IgD-negative memory B cell (primary cell): ENCODE measurements at regions not wholly inside any gene's neighbourhood (a gene's known extent, or its start where the extent isn't known, plus 50 kb on each side); places are given as distances from the start of the nearest gene placed in this dataset.
A peak's percentile ranks its signal among the peaks of the same experiment; 100 is the strongest.

ENCODE experiments used
- H3K27ac Mint-ChIP-seq, 3 donors: one replicate each; pipeline ENCODE4 v1.8.0; 2020 to 2022; ENCODE audit warnings: mild to moderate bottlenecking in 3 of 3, mixed read lengths in 3 of 3, moderate library complexity in 1 of 3
- H3K27me3 Mint-ChIP-seq: one replicate; pipeline ENCODE4 v1.8.0; 2021; ENCODE audit warnings: mixed read lengths
- H3K36me3 Mint-ChIP-seq: one replicate; pipeline ENCODE4 v1.8.0; 2020; ENCODE audit warnings: mild to moderate bottlenecking, mixed read lengths
- H3K4me1 Mint-ChIP-seq, 3 donors: one replicate each; pipeline ENCODE4 v1.8.0; 2020 to 2022; ENCODE audit warnings: mixed read lengths in 3 of 3, mild to moderate bottlenecking in 1 of 3
- H3K4me3 Mint-ChIP-seq, 4 donors: one replicate each; pipeline ENCODE4 v1.8.0; 2020 to 2022; ENCODE audit warnings: mild to moderate bottlenecking in 4 of 4, mixed read lengths in 4 of 4, moderate library complexity in 3 of 4
- H3K9me3 Mint-ChIP-seq, 3 donors: one replicate each; pipeline ENCODE4 v1.8.0; 2020 to 2021; ENCODE audit warnings: mixed read lengths in 3 of 3, mild to moderate bottlenecking in 1 of 3

GRCh38 chr18:37717098-37717497 is 151.5 kb upstream of the CELF4 start:
- Mint-ChIP-seq H3K4me3 (no peak overlapping the region), H3K4me1 (no peaks in the 10 kb centered on the region), H3K36me3 (no peaks in the 10 kb centered on the region), H3K27me3 (no peaks in the 10 kb centered on the region), H3K27ac (no peak overlapping the region), H3K9me3 (no peaks in the 10 kb centered on the region)

- no peak overlapping the region for H3K4me3 Mint-ChIP-seq
- peaks cover 0 to 2% (median 0%) of the 10 kb centered on the region in 3 donors for H3K9me3 Mint-ChIP-seq
- H3K36me3 Mint-ChIP-seq = no peaks in the 10 kb centered on the region
- no peak overlapping the region for H3K27ac Mint-ChIP-seq
- H3K4me1 Mint-ChIP-seq = no peaks in the 10 kb centered on the region
- no peaks in the 10 kb centered on the region for H3K27me3 Mint-ChIP-seq
Measured at GRCh38 chr18:37716106-37716735, 150.6 kb upstream of the CELF4 start.

- Mint-ChIP-seq H3K27ac (no peak overlapping the region), H3K4me3 (peak overlapping the region in 1 of 4 donors; percentile 69)
Measured at GRCh38 chr18:37714691-37715090, 149.1 kb upstream of the CELF4 start.

GRCh38 chr18:37712776-37713175 is 147.2 kb upstream of the CELF4 start:
- no peak overlapping the region for H3K4me3 Mint-ChIP-seq
- no peaks in the 10 kb centered on the region for H3K36me3 Mint-ChIP-seq
- peaks cover 0 to 2% (median 0%) of the 10 kb centered on the region in 3 donors for H3K9me3 Mint-ChIP-seq
- no peaks in the 10 kb centered on the region for H3K4me1 Mint-ChIP-seq
- no peaks in the 10 kb centered on the region for H3K27me3 Mint-ChIP-seq
- no peak overlapping the region for H3K27ac Mint-ChIP-seq

More at GRCh38 chr18:37714691-37715090, 149.1 kb upstream of the CELF4 start:
- Mint-ChIP-seq H3K9me3 (peaks cover 0 to 2% (median 0%) of the 10 kb centered on the region in 3 donors), H3K4me1 (no peaks in the 10 kb centered on the region), H3K36me3 (no peaks in the 10 kb centered on the region), H3K27me3 (no peaks in the 10 kb centered on the region)

GRCh38 chr18:37711766-37712505 is 146.3 kb upstream of the CELF4 start:
- Mint-ChIP-seq H3K9me3 (peaks cover 0 to 2% (median 0%) of the 10 kb centered on the region in 3 donors), H3K4me3 (no peak overlapping the region), H3K27me3 (no peaks in the 10 kb centered on the region), H3K36me3 (no peaks in the 10 kb centered on the region), H3K4me1 (no peaks in the 10 kb centered on the region), H3K27ac (no peak overlapping the region)

- Mint-ChIP-seq H3K4me3 (no peak overlapping the region), H3K4me1 (no peaks in the 10 kb centered on the region), H3K9me3 (peaks cover 0 to 2% (median 0%) of the 10 kb centered on the region in 3 donors), H3K27ac (no peak overlapping the region), H3K27me3 (no peaks in the 10 kb centered on the region), H3K36me3 (no peaks in the 10 kb centered on the region)
Measured at GRCh38 chr18:37710726-37711125, 145.1 kb upstream of the CELF4 start.

- Mint-ChIP-seq H3K36me3 (no peaks in the 10 kb centered on the region), H3K4me3 (no peak overlapping the region), H3K4me1 (no peaks in the 10 kb centered on the region), H3K27ac (no peak overlapping the region), H3K27me3 (no peaks in the 10 kb centered on the region), H3K9me3 (peaks cover 0 to 2% (median 0%) of the 10 kb centered on the region in 3 donors)
Measured at GRCh38 chr18:37709740-37710139, 144.1 kb upstream of the CELF4 start.

- Mint-ChIP-seq H3K9me3 (no peaks in the 10 kb centered on the region), H3K27me3 (no peaks in the 10 kb centered on the region), H3K4me1 (no peaks in the 10 kb centered on the region), H3K4me3 (no peak overlapping the region), H3K27ac (no peak overlapping the region), H3K36me3 (no peaks in the 10 kb centered on the region)
Measured at GRCh38 chr18:37705016-37705415, 139.4 kb upstream of the CELF4 start.

GRCh38 chr18:37702841-37703240 is 137.2 kb upstream of the CELF4 start:
- no peak overlapping the region for H3K4me3 Mint-ChIP-seq
- no peaks in the 10 kb centered on the region for H3K36me3 Mint-ChIP-seq
- no peaks in the 10 kb centered on the region for H3K9me3 Mint-ChIP-seq

GRCh38 chr18:37701967-37702366 is 136.4 kb upstream of the CELF4 start:
- no peak overlapping the region for H3K27ac Mint-ChIP-seq
- H3K9me3 Mint-ChIP-seq = peaks cover 0 to under 1% (median 0%) of the 10 kb centered on the region in 3 donors
- no peak overlapping the region for H3K4me3 Mint-ChIP-seq
- H3K27me3 Mint-ChIP-seq = no peaks in the 10 kb centered on the region
- no peaks in the 10 kb centered on the region for H3K36me3 Mint-ChIP-seq
- H3K4me1 Mint-ChIP-seq = no peaks in the 10 kb centered on the region

More at GRCh38 chr18:37702841-37703240, 137.2 kb upstream of the CELF4 start:
- no peaks in the 10 kb centered on the region for H3K4me1 Mint-ChIP-seq
- H3K27me3 Mint-ChIP-seq = no peaks in the 10 kb centered on the region
- H3K27ac Mint-ChIP-seq = no peak overlapping the region

- H3K4me1 Mint-ChIP-seq = no peaks in the 10 kb centered on the region
- H3K27me3 Mint-ChIP-seq = no peaks in the 10 kb centered on the region
- peaks cover 0 to 6% (median 6%) of the 10 kb centered on the region in 3 donors for H3K9me3 Mint-ChIP-seq
- no peak overlapping the region for H3K27ac Mint-ChIP-seq
- no peaks in the 10 kb centered on the region for H3K36me3 Mint-ChIP-seq
- H3K4me3 Mint-ChIP-seq = no peak overlapping the region
Measured at GRCh38 chr18:37698508-37699040, 133.0 kb upstream of the CELF4 start.

- Mint-ChIP-seq H3K27ac (no peak overlapping the region), H3K4me1 (no peaks in the 10 kb centered on the region), H3K9me3 (peaks cover 0 to 7% (median 6%) of the 10 kb centered on the region in 3 donors), H3K27me3 (no peaks in the 10 kb centered on the region), H3K4me3 (no peak overlapping the region), H3K36me3 (no peaks in the 10 kb centered on the region)
Measured at GRCh38 chr18:37694516-37694915, 128.9 kb upstream of the CELF4 start.

- no peaks in the 10 kb centered on the region for H3K4me1 Mint-ChIP-seq
- no peak overlapping the region for H3K4me3 Mint-ChIP-seq
- peaks cover 3% of the 10 kb centered on the region for H3K27me3 Mint-ChIP-seq
- no peaks in the 10 kb centered on the region for H3K36me3 Mint-ChIP-seq
- H3K27ac Mint-ChIP-seq = no peak overlapping the region
- H3K9me3 Mint-ChIP-seq = peaks cover 0 to 6% (median 4%) of the 10 kb centered on the region in 3 donors
Measured at GRCh38 chr18:37691162-37691561, 125.6 kb upstream of the CELF4 start.

GRCh38 chr18:37689841-37690240 is 124.2 kb upstream of the CELF4 start:
- Mint-ChIP-seq H3K27ac (no peak overlapping the region), H3K4me1 (no peaks in the 10 kb centered on the region), H3K36me3 (no peaks in the 10 kb centered on the region), H3K4me3 (no peak overlapping the region), H3K27me3 (peaks cover 3% of the 10 kb centered on the region), H3K9me3 (peaks cover 2 to 6% (median 3%) of the 10 kb centered on the region in 3 donors)

- no peak overlapping the region for H3K27ac Mint-ChIP-seq
- H3K27me3 Mint-ChIP-seq = peaks cover 3% of the 10 kb centered on the region
- H3K4me1 Mint-ChIP-seq = no peaks in the 10 kb centered on the region
- no peaks in the 10 kb centered on the region for H3K36me3 Mint-ChIP-seq
- H3K9me3 Mint-ChIP-seq = peaks cover 0 to 3% (median 0%) of the 10 kb centered on the region in 3 donors
- no peak overlapping the region for H3K4me3 Mint-ChIP-seq
Measured at GRCh38 chr18:37684590-37684989, 119.0 kb upstream of the CELF4 start.
